ENCODE measurements at regions not wholly inside any gene's neighbourhood (a gene's known extent, or its start where the extent isn't known, plus 50 kb on each side); places are given as distances from the start of the nearest gene placed in this dataset.

- no peaks in the 10 kb centered on the region for H3K9me3 ChIP-seq
- TF ChIP-seq CTCF (IDR thresholded peaks at IDR 0.05), result no peak
- no peak for TF ChIP-seq POLR2AphosphoS5 (IDR thresholded peaks at IDR 0.05)
- TF ChIP-seq POLR2A (IDR thresholded peaks at IDR 0.05), result no peak
- no peak for DNase-seq (ENCODE audit: low spot score)
- no peak overlapping the region for H3K4me3 ChIP-seq
- no peaks in the 10 kb centered on the region for H3K36me3 ChIP-seq
- intact Hi-C loops (cut with DNase I), result no loop called here
- no peak overlapping the region for H3K27ac ChIP-seq
- no peaks in the 10 kb centered on the region for H3K27me3 ChIP-seq (replicated peaks; ENCODE audit: insufficient read depth)
- WGBS, result 48% methylated on average over 5 of the region's 5 CpGs
- H3K4me1 ChIP-seq (replicated peaks), result no peaks in the 10 kb centered on the region
These were observed 268.0 kb downstream of the NR2F2 start for GRCh38 chr15:96598514-96598913.

- 88% methylated on average over 3 of the region's 3 CpGs for WGBS
- Histone ChIP-seq H3K27ac (no peak overlapping the region), H3K9me3 (no peaks in the 10 kb centered on the region), H3K4me3 (no peak overlapping the region), H3K36me3 (no peaks in the 10 kb centered on the region), H3K27me3 (replicated peaks; ENCODE audit: insufficient read depth) (no peaks in the 10 kb centered on the region), H3K4me1 (replicated peaks) (no peaks in the 10 kb centered on the region)
- intact Hi-C loops (cut with DNase I), result no loop called here
- TF ChIP-seq CTCF (IDR thresholded peaks at IDR 0.05) (no peak), POLR2AphosphoS5 (IDR thresholded peaks at IDR 0.05) (no peak), POLR2A (IDR thresholded peaks at IDR 0.05) (no peak)
- DNase-seq (ENCODE audit: low spot score), result no peak
These were observed 268.8 kb downstream of the NR2F2 start for GRCh38 chr15:96599268-96599667.

- Histone ChIP-seq H3K9me3 (no peaks in the 10 kb centered on the region), H3K4me3 (no peak overlapping the region), H3K27ac (no peak overlapping the region), H3K4me1 (replicated peaks) (no peaks in the 10 kb centered on the region), H3K36me3 (no peaks in the 10 kb centered on the region), H3K27me3 (replicated peaks; ENCODE audit: insufficient read depth) (no peaks in the 10 kb centered on the region)
- intact Hi-C loops (cut with DNase I), result no loop called here
- 72% methylated on average over 4 of the region's 4 CpGs for WGBS
- no peak for TF ChIP-seq POLR2AphosphoS5 (IDR thresholded peaks at IDR 0.05)
- no peak for TF ChIP-seq CTCF (IDR thresholded peaks at IDR 0.05)
- no peak for DNase-seq (ENCODE audit: low spot score)
These were observed 269.9 kb downstream of the NR2F2 start for GRCh38 chr15:96600350-96600749.

DNA sequence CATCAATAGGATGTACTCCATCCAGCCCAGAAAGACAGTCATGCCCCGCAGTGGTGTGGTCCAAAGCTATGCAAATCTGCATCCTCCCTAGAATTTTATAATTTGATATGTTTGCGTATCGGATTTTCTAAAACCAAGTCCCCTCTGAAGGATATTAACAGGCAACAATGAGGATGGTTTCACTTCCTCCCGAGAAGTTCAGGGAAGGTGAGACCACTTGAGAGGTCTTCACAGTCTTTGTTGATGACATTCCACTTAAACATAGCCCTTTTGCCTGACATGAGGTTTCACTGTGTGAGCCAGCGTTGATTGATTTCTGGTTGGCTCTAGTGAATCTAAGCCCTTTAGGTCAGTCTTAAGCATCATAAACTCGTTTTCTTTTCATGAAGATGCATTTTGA lies 276.1 kb downstream of the NR2F2 start:
- Histone ChIP-seq H3K27ac (no peak overlapping the region), H3K9me3 (no peaks in the 10 kb centered on the region), H3K4me1 (replicated peaks) (no peaks in the 10 kb centered on the region), H3K4me3 (no peak overlapping the region), H3K36me3 (no peaks in the 10 kb centered on the region), H3K27me3 (replicated peaks; ENCODE audit: insufficient read depth) (no peaks in the 10 kb centered on the region)
- no peak for TF ChIP-seq POLR2A (IDR thresholded peaks at IDR 0.05)
- TF ChIP-seq CTCF (IDR thresholded peaks at IDR 0.05), result no peak
- no peak for TF ChIP-seq POLR2AphosphoS5 (IDR thresholded peaks at IDR 0.05)
- 91% methylated on average over 6 of the region's 6 CpGs for WGBS
- DNase-seq (ENCODE audit: low spot score), result no peak
- intact Hi-C loops (cut with DNase I), result no loop called here

GRCh38 chr15:96610757-96611156 lies 280.3 kb downstream of the NR2F2 start:
- Histone ChIP-seq H3K27me3 (replicated peaks; ENCODE audit: insufficient read depth) (no peaks in the 10 kb centered on the region), H3K27ac (no peak overlapping the region), H3K4me3 (no peak overlapping the region), H3K36me3 (no peaks in the 10 kb centered on the region), H3K4me1 (replicated peaks) (no peaks in the 10 kb centered on the region), H3K9me3 (no peaks in the 10 kb centered on the region)
- no peak for TF ChIP-seq CTCF (IDR thresholded peaks at IDR 0.05)
- no peak for TF ChIP-seq POLR2AphosphoS5 (IDR thresholded peaks at IDR 0.05)
- TF ChIP-seq POLR2A (IDR thresholded peaks at IDR 0.05), result no peak
- WGBS, result 43% methylated on average over 3 of the region's 3 CpGs
- intact Hi-C loops (cut with DNase I), result no loop called here
- DNase-seq (ENCODE audit: low spot score), result no peak

Measured in prostate gland (tissue), 2 donors.